HepG2 (cell line): ENCODE measurements at regions not wholly inside any gene's neighbourhood (a gene's known extent, or its start where the extent isn't known, plus 50 kb on each side); places are given as distances from the start of the nearest gene placed in this dataset.

Source experiments
- ATAC-seq: fragments of 200-7000 bp; cut with Tn5 transposase; 3 replicates; pipeline ENCODE4 v1.9.1; 2020; ENCODE audit warnings: mild to moderate bottlenecking, moderate library complexity
- BruUV-seq: library from RNA; stranded (reverse); fragments of 400-500 nt; replicated peaks from 2 replicates; lab custom pipeline; 2021; lab: Mats Ljungman, UMichigan
- CTCF ChIA-PET: fragments of 300-600 bp; formaldehyde crosslinking; extraction: SDS; loops from one replicate; lab custom pipeline; 2021; ENCODE audit warnings: low total read pairs, inconsistent platforms, low intra/inter-chr PET ratio; lab: Yijun Ruan, JAX
- POLR2A ChIA-PET: fragments of 350-600 bp; sonication (Branson Sonifier 250); formaldehyde crosslinking; loops from one replicate; lab custom pipeline; 2020; ENCODE audit warnings: antibody characterized with exemption, inconsistent platforms; lab: Yijun Ruan, JAX
- DNase-seq: peaks from one replicate; pipeline ENCODE4 v3.0.0-alpha.2; 2015; ENCODE audit warnings: low spot score
- FAIRE-seq: peaks from 3 replicates; lab custom pipeline; 2011; peaks lifted over from hg19 to GRCh38; lab: Jason Lieb, UNC
- H2AFZ ChIP-seq: one replicate; pipeline ENCODE4 v1.6.1; 2011; ENCODE audit warnings: low read length, inconsistent platforms
- H3K27ac ChIP-seq: fragments of 300-600 bp; 3 replicates; pipeline ENCODE4 v1.8.0; 2011; ENCODE audit warnings: mixed run types, mild to moderate bottlenecking, mixed read lengths, low read length, inconsistent platforms; ENCODE audit not compliant: insufficient read depth; ENCODE audit errors: extremely low read length
- H3K27me3 ChIP-seq, 2 experiments: fragments of 200-600 bp in 1 of 2; 2 replicates in 1 of 2; 3 replicates in 1 of 2; pipeline versions ENCODE4 v1.6.0 to v1.8.0; 2011; ENCODE audit warnings: low read length in 2 of 2, mild to moderate bottlenecking in 2 of 2, moderate library complexity in 2 of 2, inconsistent platforms in 1 of 2; ENCODE audit not compliant: insufficient read depth in 2 of 2, control insufficient read depth in 1 of 2
- H3K36me3 ChIP-seq, 2 experiments: fragments of 200-600 bp in 1 of 2; replicated peaks in 1 of 2; 2 replicates in 1 of 2; 3 replicates in 1 of 2; pipeline versions ENCODE4 v1.5.1 to v1.8.0; 2011; ENCODE audit warnings: low read length in 2 of 2, inconsistent platforms in 1 of 2; ENCODE audit not compliant: insufficient read depth in 2 of 2, control insufficient read depth in 1 of 2
- H3K4me1 ChIP-seq: 2 replicates; pipeline ENCODE4 v1.5.1; 2012; ENCODE audit warnings: low read length, inconsistent platforms; ENCODE audit not compliant: insufficient read depth
- H3K4me2 ChIP-seq: 2 replicates; pipeline ENCODE4 v1.6.0; 2011; ENCODE audit warnings: low read depth, low read length, inconsistent platforms
- H3K4me3 ChIP-seq, 3 experiments: fragments of 200-600 bp in 1 of 3; sonication (generic), shearing (Covaris generic) in 1 of 3; replicated peaks in 1 of 3; 2 replicates each; pipeline ENCODE4 v1.5.1; 2011 to 2016; ENCODE audit warnings: low read length in 3 of 3, inconsistent platforms in 2 of 3, low read depth in 2 of 3, mild to moderate bottlenecking in 2 of 3, control low read depth in 1 of 3, mixed read lengths in 1 of 3; ENCODE audit not compliant: insufficient read depth in 1 of 3
- H3K79me2 ChIP-seq: one replicate; pipeline ENCODE4 v1.6.1; 2011; ENCODE audit warnings: low read length, inconsistent platforms; ENCODE audit not compliant: insufficient read depth
- H3K9ac ChIP-seq: 2 replicates; pipeline ENCODE4 v1.6.0; 2011; ENCODE audit warnings: mild to moderate bottlenecking, low read depth, low read length, inconsistent platforms; ENCODE audit not compliant: insufficient read depth
- H3K9me3 ChIP-seq: 2 replicates; pipeline ENCODE4 v1.5.1; 2012; ENCODE audit warnings: mild to moderate bottlenecking, low read length
- H4K20me1 ChIP-seq: 2 replicates; pipeline ENCODE4 v1.6.0; 2011; ENCODE audit warnings: inconsistent platforms, mild to moderate bottlenecking, low read length, moderate library complexity; ENCODE audit not compliant: insufficient read depth
- EEA1 ChIP-seq: sonication (generic); formaldehyde crosslinking; IDR thresholded peaks from 2 replicates; pipeline ENCODE4 v1.5.1; 2020; ENCODE audit warnings: mild to moderate bottlenecking, missing genetic modification reagents, borderline replicate concordance
- GATAD2A ChIP-seq: IDR thresholded peaks from 2 replicates; pipeline ENCODE4 v1.6.1; 2016
- IRF9 ChIP-seq: sonication (generic); formaldehyde crosslinking; IDR thresholded peaks from 2 replicates; pipeline ENCODE4 v1.8.0; 2022; ENCODE audit warnings: missing genetic modification reagents, mild to moderate bottlenecking, borderline replicate concordance
- ISX ChIP-seq: sonication (generic); formaldehyde crosslinking; conservative IDR thresholded peaks from 2 replicates; pipeline ENCODE4 v1.5.0; 2020; ENCODE audit warnings: missing genetic modification reagents
- MTA3 ChIP-seq: sonication (generic); formaldehyde crosslinking; IDR thresholded peaks from 2 replicates; pipeline ENCODE4 v1.4.0; 2020; ENCODE audit warnings: missing genetic modification reagents
- MYPOP ChIP-seq: sonication (generic); formaldehyde crosslinking; IDR thresholded peaks from 2 replicates; pipeline ENCODE4 v1.8.1; 2023; ENCODE audit warnings: mild to moderate bottlenecking, moderate library complexity, missing genetic modification reagents
- PCBP1 ChIP-seq: fragments of 200-400 bp; formaldehyde crosslinking; IDR thresholded peaks from 2 replicates; pipeline ENCODE4 v1.6.1; 2017; ENCODE audit warnings: mild to moderate bottlenecking, low read depth, low read length, borderline replicate concordance
- RBAK ChIP-seq: sonication (generic); formaldehyde crosslinking; IDR thresholded peaks from 2 replicates; pipeline ENCODE4 v1.5.1; 2020; ENCODE audit warnings: mild to moderate bottlenecking, missing genetic modification reagents
- USF2 ChIP-seq, 2 experiments: sonication (generic) in 1 of 2; formaldehyde crosslinking in 1 of 2; IDR thresholded peaks; 2 replicates each; pipeline versions ENCODE4 v1.5.1 to v1.6.1; 2011 to 2020; ENCODE audit warnings: borderline replicate concordance in 1 of 2, low read depth in 1 of 2, low read length in 1 of 2, mild to moderate bottlenecking in 1 of 2, missing genetic modification reagents in 1 of 2, moderate library complexity in 1 of 2
- YY1 ChIP-seq: IDR thresholded peaks from 2 replicates; pipeline ENCODE4 v1.6.1; 2011; ENCODE audit warnings: low read length, low read depth, moderate library complexity, mild to moderate bottlenecking; ENCODE audit not compliant: insufficient read depth, insufficient replicate concordance
- ZBTB8A ChIP-seq: sonication (generic); formaldehyde crosslinking; IDR thresholded peaks from 2 replicates; pipeline ENCODE4 v1.4.0; 2020; ENCODE audit warnings: mild to moderate bottlenecking, low read depth, missing genetic modification reagents, borderline replicate concordance
- ZNF772 ChIP-seq: sonication (generic); formaldehyde crosslinking; IDR thresholded peaks from 2 replicates; pipeline ENCODE4 v1.5.0; 2020; ENCODE audit warnings: mild to moderate bottlenecking, missing genetic modification reagents
- WGBS: methylation state at CpG from one replicate; pipeline ENCODE4 v1.1.6; 2017; ENCODE audit warnings: low lambda C conversion rate; 5-methylcytosine and 5-hydroxymethylcytosine counted together
- in situ Hi-C: cut with HindIII; loops from 2 replicates; pipeline ENCODE4 v1.10.0; 2017; ENCODE audit warnings: low pct_unique_long_range_greater_than_20kb; ENCODE audit not compliant: extremely low pct_ligation_motif_present
- intact Hi-C: fragments of 100-400 bp; cut with micrococcal nuclease; formaldehyde crosslinking; loops from one replicate; pipeline ENCODE4 v1.10.0; 2022; ENCODE audit not compliant: unreplicated experiment
- TF ChIP-seq, protein P1 (sequence below): IDR thresholded peaks from 2 replicates; pipeline ENCODE4 v1.6.1; 2016; ENCODE audit warnings: mild to moderate bottlenecking, missing biosample characterization, missing genetic modification reagents
- TF ChIP-seq, protein P2 (sequence below): sonication (generic); formaldehyde crosslinking; IDR thresholded peaks from 2 replicates; pipeline ENCODE4 v1.5.0; 2020; ENCODE audit warnings: mild to moderate bottlenecking, missing genetic modification reagents

DNA sequence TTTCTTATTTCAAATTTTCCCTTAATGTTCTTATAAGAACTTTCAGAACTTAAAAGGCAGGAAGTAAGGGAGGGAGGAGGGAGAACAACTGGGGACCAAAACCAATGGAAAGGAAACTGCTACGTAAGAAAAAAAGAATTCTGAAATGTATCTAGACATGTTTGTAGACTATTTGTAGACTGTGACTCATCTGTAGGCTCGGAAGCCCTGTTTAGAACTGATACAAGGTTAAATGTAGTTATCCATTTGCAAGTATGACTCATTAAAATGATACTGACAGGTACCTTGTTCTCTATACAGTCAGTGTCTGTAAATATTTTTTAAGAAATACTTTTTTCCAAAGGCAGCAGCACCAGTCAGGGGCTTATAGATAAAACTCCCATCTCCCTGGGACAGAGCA is 202.0 kb downstream of the DHX15 start:
- BruUV-seq = no TSS peak
- CTCF ChIA-PET = no interaction called here
- Histone ChIP-seq H2AFZ (no peak overlapping the region), H3K79me2 (no peaks in the 10 kb centered on the region), H3K27me3 (no peaks in the 10 kb centered on the region), H3K27ac (no peak overlapping the region), H3K4me2 (no peak overlapping the region), H3K4me1 (no peaks in the 10 kb centered on the region), H3K4me3 (no peak overlapping the region), H3K9ac (no peak overlapping the region), H3K9me3 (no peaks in the 10 kb centered on the region), H3K36me3 (no peaks in the 10 kb centered on the region), H4K20me1 (no peaks in the 10 kb centered on the region)
- WGBS = 0% methylated on average over 2 of the region's 2 CpGs
- in situ Hi-C loops = no loop called here
- POLR2A ChIA-PET = no interaction called here
- intact Hi-C loops = no loop called here
- ATAC-seq (peak; percentile 88), FAIRE-seq (no peak), DNase-seq (peak; percentile 75)
- no peak for TF ChIP-seq USF2 (IDR thresholded peaks at IDR 0.05; ENCODE audit: low read depth, low read length)
- TF ChIP-seq USF2 (CRISPR knock-in tag; IDR thresholded peaks at IDR 0.05; ENCODE audit: borderline replicate concordance) = no peak
- TF ChIP-seq MTA3 (CRISPR knock-in tag) = no peak
- no peak for TF ChIP-seq YY1
- TF ChIP-seq ZBTB8A (CRISPR knock-in tag) = no peak
- no peak for TF ChIP-seq ZNF772 (CRISPR knock-in tag)
- TF ChIP-seq GATAD2A = no peak
- TF ChIP-seq, protein P1, sequence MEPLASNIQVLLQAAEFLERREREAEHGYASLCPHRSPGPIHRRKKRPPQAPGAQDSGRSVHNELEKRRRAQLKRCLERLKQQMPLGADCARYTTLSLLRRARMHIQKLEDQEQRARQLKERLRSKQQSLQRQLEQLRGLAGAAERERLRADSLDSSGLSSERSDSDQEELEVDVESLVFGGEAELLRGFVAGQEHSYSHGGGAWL (CRISPR knock-in tag) = no peak
- TF ChIP-seq, protein P2, sequence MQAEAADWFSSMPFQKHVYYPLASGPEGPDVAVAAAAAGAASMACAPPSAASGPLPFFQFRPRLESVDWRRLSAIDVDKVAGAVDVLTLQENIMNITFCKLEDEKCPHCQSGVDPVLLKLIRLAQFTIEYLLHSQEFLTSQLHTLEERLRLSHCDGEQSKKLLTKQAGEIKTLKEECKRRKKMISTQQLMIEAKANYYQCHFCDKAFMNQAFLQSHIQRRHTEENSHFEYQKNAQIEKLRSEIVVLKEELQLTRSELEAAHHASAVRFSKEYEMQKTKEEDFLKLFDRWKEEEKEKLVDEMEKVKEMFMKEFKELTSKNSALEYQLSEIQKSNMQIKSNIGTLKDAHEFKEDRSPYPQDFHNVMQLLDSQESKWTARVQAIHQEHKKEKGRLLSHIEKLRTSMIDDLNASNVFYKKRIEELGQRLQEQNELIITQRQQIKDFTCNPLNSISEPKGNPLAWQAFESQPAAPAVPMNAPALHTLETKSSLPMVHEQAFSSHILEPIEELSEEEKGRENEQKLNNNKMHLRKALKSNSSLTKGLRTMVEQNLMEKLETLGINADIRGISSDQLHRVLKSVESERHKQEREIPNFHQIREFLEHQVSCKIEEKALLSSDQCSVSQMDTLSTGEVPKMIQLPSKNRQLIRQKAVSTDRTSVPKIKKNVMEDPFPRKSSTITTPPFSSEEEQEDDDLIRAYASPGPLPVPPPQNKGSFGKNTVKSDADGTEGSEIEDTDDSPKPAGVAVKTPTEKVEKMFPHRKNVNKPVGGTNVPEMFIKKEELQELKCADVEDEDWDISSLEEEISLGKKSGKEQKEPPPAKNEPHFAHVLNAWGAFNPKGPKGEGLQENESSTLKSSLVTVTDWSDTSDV = no peak
- TF ChIP-seq EEA1 = no peak
- TF ChIP-seq MYPOP (CRISPR knock-in tag) = no peak
- TF ChIP-seq IRF9 (CRISPR knock-in tag) = no peak
- no peak for TF ChIP-seq RBAK
- TF ChIP-seq ISX (CRISPR knock-in tag) = no peak
- no peak for TF ChIP-seq PCBP1
